Uterus (tissue), 3 donors: ENCODE measurements at regions not wholly inside any gene's neighbourhood (a gene's known extent, or its start where the extent isn't known, plus 50 kb on each side); places are given as distances from the start of the nearest gene placed in this dataset.
A peak's percentile ranks its signal among the peaks of the same experiment; 100 is the strongest.

ENCODE experiments used
- DNase-seq, 2 donors: peaks; one replicate each; pipeline ENCODE4 v3.0.0-alpha.2; 2019 to 2020
- H3K27ac ChIP-seq, 2 donors: fragments of 200-600 bp; sonication (generic); 1 replicate in 1 of 2; 2 replicates in 1 of 2; pipeline ENCODE4 v1.5.1; 2016 to 2018
- H3K27me3 ChIP-seq, 2 donors: fragments of 200-600 bp; sonication (generic); one replicate each; pipeline ENCODE4 v1.5.1; 2018 to 2019; ENCODE audit warnings: control low read depth in 1 of 2
- H3K36me3 ChIP-seq, 2 donors: fragments of 200-600 bp; sonication (generic); one replicate each; pipeline ENCODE4 v1.5.1; 2019; ENCODE audit warnings: control low read depth in 1 of 2
- H3K4me1 ChIP-seq, 2 donors: fragments of 200-600 bp; sonication (generic); one replicate each; pipeline ENCODE4 v1.5.1; 2018 to 2019; ENCODE audit warnings: control low read depth in 1 of 2
- H3K4me3 ChIP-seq, 2 donors: fragments of 200-600 bp; sonication (generic); 1 replicate in 1 of 2; 2 replicates in 1 of 2; pipeline ENCODE4 v1.5.1; 2018 to 2019; ENCODE audit warnings: mild to moderate bottlenecking in 1 of 2
- H3K9me3 ChIP-seq, 2 donors: fragments of 200-600 bp; sonication (generic); one replicate each; pipeline ENCODE4 v1.5.1; 2019; ENCODE audit warnings: control low read depth in 1 of 2
- CTCF ChIP-seq, 4 experiments: fragments of 200-600 bp in 2 of 4; fragments of 450-650 bp in 2 of 4; sonication (generic) in 2 of 4; IDR thresholded peaks; one replicate each; pipeline ENCODE4 v1.5.1; 2016 to 2019; ENCODE audit warnings: antibody characterized with exemption in 4 of 4, mild to moderate bottlenecking in 2 of 4, moderate library complexity in 1 of 4
- POLR2A ChIP-seq, 2 donors: fragments of 450-650 bp; IDR thresholded peaks; one replicate each; pipeline ENCODE4 v1.6.1; 2016; ENCODE audit warnings: antibody characterized with exemption in 2 of 2, mild to moderate bottlenecking in 1 of 2, moderate library complexity in 1 of 2
- intact Hi-C: fragments of 100-400 bp; cut with DNase I; formaldehyde crosslinking; loops from one replicate; pipeline ENCODE4 v1.15.1; 2023; ENCODE audit warnings: low total_unique reads
- donor health status: DM: yes; HTN: yes; CAD: no.

DNA sequence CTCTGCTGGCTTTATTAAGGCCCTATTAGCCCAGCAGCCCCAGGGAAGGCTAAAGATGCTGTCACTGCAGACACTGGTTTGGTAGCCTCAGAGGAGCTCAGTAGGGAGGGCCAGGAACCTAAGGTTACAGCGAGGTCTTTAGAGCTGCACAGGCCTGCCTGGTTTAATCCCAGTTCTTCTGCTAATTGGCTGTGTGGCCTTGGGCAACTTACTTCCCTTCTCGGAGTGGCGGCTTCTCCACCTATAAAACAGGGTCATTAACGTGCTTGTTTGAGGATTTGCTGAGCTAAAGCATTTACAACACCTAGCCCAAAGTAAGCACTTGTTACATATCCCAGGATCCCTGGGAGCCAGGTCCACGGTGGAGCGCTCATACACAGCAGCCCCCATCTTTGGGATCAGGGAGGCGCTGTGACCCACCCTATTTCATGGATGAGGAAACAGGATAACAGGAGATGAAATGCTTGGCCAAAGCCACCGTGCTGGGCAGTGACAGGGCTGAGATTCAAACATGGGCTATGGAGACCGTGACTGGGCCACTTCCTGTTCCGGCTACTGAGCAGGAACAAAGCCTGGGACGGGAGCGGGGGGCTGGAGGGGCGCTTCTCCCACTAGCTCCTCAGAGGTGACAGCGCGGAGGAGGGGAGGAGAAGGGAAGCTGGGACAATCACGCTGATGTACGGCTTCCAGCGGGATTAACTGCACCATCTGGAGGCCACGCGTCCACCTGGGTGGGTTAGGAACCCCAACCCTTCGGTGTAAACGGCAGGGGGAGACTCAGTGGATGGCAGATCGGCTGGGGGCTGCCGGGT, 61.5 kb downstream of the IGLL1 start:
- intact Hi-C loops, result no loop called here
- H3K36me3 ChIP-seq, result no peaks in the 10 kb centered on the region
- no peak overlapping the region for H3K27ac ChIP-seq
- H3K27me3 ChIP-seq, result no peaks in the 10 kb centered on the region
- no peak overlapping the region for H3K4me3 ChIP-seq
- no peaks in the 10 kb centered on the region for H3K9me3 ChIP-seq
- no peak for DNase-seq
- peaks cover 0 to 6% of the 10 kb centered on the region in 2 donors for H3K4me1 ChIP-seq
- TF ChIP-seq CTCF (IDR thresholded peaks at IDR 0.05) (no peak), POLR2A (IDR thresholded peaks at IDR 0.05) (peak in 1 of 2 donors; percentile 4)

DNA sequence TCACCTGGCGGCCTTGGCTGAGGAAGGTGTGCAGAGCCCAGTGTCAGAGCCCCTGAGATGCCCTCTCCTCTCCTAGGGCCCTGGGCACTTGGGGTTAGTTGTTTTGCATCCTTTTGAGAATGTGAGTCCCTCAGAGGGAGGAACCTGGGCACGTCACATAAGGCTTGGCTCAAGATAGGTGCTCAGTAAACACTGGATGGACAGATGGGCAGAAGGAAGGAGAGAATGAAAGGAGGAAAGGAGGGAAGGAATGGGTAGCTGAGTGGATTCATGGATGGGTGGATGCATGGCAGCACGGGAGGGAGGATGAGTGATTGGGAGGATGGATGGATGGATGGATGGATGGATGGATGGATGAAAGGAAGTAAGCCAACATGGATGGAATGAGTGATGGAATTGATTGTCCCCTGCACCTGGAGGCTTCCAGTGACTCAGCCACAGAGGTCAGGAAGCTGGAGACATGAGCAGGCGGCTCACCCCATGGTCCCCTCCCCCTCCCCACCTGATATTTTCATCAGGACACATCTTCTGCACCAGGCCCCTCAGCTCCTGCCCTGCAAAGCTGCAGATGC, 62.2 kb downstream of the IGLL1 start:
- Histone ChIP-seq H3K27me3 (no peaks in the 10 kb centered on the region), H3K9me3 (no peaks in the 10 kb centered on the region), H3K4me1 (peaks cover 0 to 6% of the 10 kb centered on the region in 2 donors), H3K4me3 (no peak overlapping the region), H3K27ac (no peak overlapping the region), H3K36me3 (no peaks in the 10 kb centered on the region)
- TF ChIP-seq CTCF (IDR thresholded peaks at IDR 0.05) (no peak), POLR2A (IDR thresholded peaks at IDR 0.05) (no peak)
- intact Hi-C loops, result no loop called here
- DNase-seq, result no peak

DNA sequence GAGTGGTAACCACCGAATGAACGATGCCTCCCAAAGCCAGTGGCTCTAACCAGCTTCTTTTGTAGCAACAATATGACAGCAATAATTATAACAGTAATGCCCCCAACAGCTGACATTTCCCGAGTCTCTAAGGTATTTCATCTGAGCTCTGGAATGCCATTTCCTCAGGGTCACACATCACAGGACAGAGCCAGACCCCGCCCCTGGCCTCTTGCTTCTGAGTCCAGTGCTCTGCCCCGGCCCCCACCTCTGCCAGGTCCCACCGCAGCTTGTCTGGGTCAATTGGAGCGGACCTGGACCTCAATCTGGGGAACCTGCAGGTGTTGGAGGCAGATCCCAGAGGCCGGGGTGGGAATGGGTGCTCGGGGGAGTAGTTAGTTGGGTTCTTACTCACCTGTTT, 63.8 kb downstream of the IGLL1 start:
- no peak overlapping the region for H3K4me3 ChIP-seq
- no peak for DNase-seq
- H3K27me3 ChIP-seq, result no peaks in the 10 kb centered on the region
- H3K4me1 ChIP-seq, result peaks cover 0 to 6% of the 10 kb centered on the region in 2 donors
- H3K9me3 ChIP-seq, result no peaks in the 10 kb centered on the region
- intact Hi-C loops, result no loop called here
- no peak overlapping the region for H3K27ac ChIP-seq
- no peaks in the 10 kb centered on the region for H3K36me3 ChIP-seq
- no peak for TF ChIP-seq POLR2A (IDR thresholded peaks at IDR 0.05)
- TF ChIP-seq CTCF (IDR thresholded peaks at IDR 0.05), result no peak

GRCh38 chr22:23514322-23515038, 65.6 kb downstream of the IGLL1 start:
- no peaks in the 10 kb centered on the region for H3K9me3 ChIP-seq
- H3K4me1 ChIP-seq, result no peaks in the 10 kb centered on the region
- intact Hi-C loops, result no loop called here
- DNase-seq, result no peak
- no peak overlapping the region for H3K27ac ChIP-seq
- TF ChIP-seq CTCF (IDR thresholded peaks at IDR 0.05), result no peak
- no peak for TF ChIP-seq POLR2A (IDR thresholded peaks at IDR 0.05)
- no peak overlapping the region for H3K4me3 ChIP-seq
- H3K36me3 ChIP-seq, result no peaks in the 10 kb centered on the region
- no peaks in the 10 kb centered on the region for H3K27me3 ChIP-seq

DNA sequence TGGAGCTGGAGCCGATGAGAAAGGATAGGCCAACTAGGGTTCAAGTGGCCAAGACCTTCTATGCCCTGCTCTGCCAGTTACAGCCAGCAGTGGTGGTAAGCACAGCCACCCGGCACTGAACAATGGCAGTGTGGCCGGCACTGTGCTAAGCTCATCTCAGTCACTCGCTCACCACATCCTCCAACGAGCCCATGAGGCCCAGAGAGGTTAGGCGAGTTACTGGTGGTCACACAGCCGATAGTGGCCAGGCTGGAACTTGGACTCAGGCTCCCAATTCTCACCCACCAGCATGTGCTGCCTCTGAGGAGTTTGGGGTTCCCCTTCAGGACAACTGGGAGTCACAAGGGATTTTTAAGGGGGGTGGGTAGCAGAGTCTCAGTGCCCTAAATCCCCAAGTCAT, 66.4 kb downstream of the IGLL1 start:
- intact Hi-C loops, result no loop called here

More for the DNA sequence above, 66.4 kb downstream of the IGLL1 start:
- TF ChIP-seq CTCF (IDR thresholded peaks at IDR 0.05) (no peak), POLR2A (IDR thresholded peaks at IDR 0.05) (no peak)
- no peaks in the 10 kb centered on the region for H3K27me3 ChIP-seq
- no peak overlapping the region for H3K4me3 ChIP-seq
- no peaks in the 10 kb centered on the region for H3K9me3 ChIP-seq
- no peak for DNase-seq
- H3K36me3 ChIP-seq, result no peaks in the 10 kb centered on the region
- no peak overlapping the region for H3K27ac ChIP-seq
- H3K4me1 ChIP-seq, result no peaks in the 10 kb centered on the region
